ENCODE measurements at regions not wholly inside any gene's neighbourhood (a gene's known extent, or its start where the extent isn't known, plus 50 kb on each side); places are given as distances from the start of the nearest gene placed in this dataset.

- no peak for DNase-seq (ENCODE audit: low read depth in 1 of 2, low spot score in 1 of 2)
- in situ Hi-C loops (cut with HindIII; ENCODE audit: low pct_unique_long_range_greater_than_20kb, low sequenced_read_pairs): no loop called here
- no peak for TF ChIP-seq JUND (IDR thresholded peaks at IDR 0.05; ENCODE audit: low read depth)
Measured at GRCh38 chr13:71090990-71091389, 776.0 kb downstream of the DACH1 start.

GRCh38 chr13:71089056-71089455 lies 777.9 kb downstream of the DACH1 start:
- TF ChIP-seq JUND (IDR thresholded peaks at IDR 0.05; ENCODE audit: low read depth): no peak
- DNase-seq (ENCODE audit: low read depth in 1 of 2, low spot score in 1 of 2): no peak
- in situ Hi-C loops (cut with HindIII; ENCODE audit: low pct_unique_long_range_greater_than_20kb, low sequenced_read_pairs): no loop called here

DNA sequence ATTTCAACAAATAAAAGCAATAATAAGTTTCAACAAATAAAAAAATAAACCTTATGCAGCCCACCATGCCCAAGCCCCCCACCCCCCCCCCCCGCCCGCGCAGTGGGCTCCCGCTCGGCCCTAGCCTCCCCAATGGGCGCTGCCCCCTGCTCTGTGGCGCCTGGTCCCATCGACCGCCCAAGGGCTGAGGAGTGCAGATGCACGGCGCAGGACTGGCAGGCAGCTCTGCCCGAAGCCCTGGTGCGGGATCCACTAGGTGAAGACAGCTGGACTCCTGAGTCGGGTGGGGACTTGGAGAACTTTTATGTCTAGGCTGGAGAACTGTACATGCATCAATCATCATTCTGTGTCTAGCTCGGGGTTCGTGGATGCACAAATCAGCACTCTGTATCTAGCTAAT lies 779.6 kb downstream of the DACH1 start:
- in situ Hi-C loops (cut with HindIII; ENCODE audit: low pct_unique_long_range_greater_than_20kb, low sequenced_read_pairs): no loop called here
- no peak for DNase-seq (ENCODE audit: low read depth in 1 of 2, low spot score in 1 of 2)
- no peak for TF ChIP-seq JUND (IDR thresholded peaks at IDR 0.05; ENCODE audit: low read depth)

GRCh38 chr13:71087006-71087405 lies 780.0 kb downstream of the DACH1 start:
- no peak for DNase-seq (ENCODE audit: low read depth in 1 of 2, low spot score in 1 of 2)
- in situ Hi-C loops (cut with HindIII; ENCODE audit: low pct_unique_long_range_greater_than_20kb, low sequenced_read_pairs): no loop called here
- no peak for TF ChIP-seq JUND (IDR thresholded peaks at IDR 0.05; ENCODE audit: low read depth)

DNA sequence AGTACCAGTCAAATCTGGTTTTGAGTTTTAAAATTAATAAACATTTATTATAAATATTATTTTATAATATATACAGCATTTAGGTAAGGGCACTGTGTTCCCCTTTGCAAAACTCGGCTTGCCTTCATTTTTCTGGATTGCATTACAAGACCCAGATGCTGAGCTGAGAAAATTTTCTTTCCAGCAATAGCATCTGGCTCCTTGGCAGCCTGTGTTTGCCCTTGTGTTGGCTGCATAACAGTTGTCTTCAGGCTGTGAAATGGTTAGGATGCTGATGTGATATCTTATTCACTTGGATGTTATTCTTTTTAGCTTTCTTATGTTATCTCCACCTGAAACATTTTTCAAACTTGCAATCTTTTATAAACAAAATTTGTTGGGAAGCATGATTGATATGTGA lies 784.4 kb downstream of the DACH1 start:
- no peak for DNase-seq (ENCODE audit: low read depth in 1 of 2, low spot score in 1 of 2)
- in situ Hi-C loops (cut with HindIII; ENCODE audit: low pct_unique_long_range_greater_than_20kb, low sequenced_read_pairs): no loop called here
- TF ChIP-seq JUND (IDR thresholded peaks at IDR 0.05; ENCODE audit: low read depth): no peak

- in situ Hi-C loops (cut with HindIII; ENCODE audit: low pct_unique_long_range_greater_than_20kb, low sequenced_read_pairs): no loop called here
- TF ChIP-seq JUND (IDR thresholded peaks at IDR 0.05; ENCODE audit: low read depth): no peak
- no peak for DNase-seq (ENCODE audit: low read depth in 1 of 2, low spot score in 1 of 2)
Measured at GRCh38 chr13:71079638-71080037, 787.4 kb downstream of the DACH1 start.

DNA sequence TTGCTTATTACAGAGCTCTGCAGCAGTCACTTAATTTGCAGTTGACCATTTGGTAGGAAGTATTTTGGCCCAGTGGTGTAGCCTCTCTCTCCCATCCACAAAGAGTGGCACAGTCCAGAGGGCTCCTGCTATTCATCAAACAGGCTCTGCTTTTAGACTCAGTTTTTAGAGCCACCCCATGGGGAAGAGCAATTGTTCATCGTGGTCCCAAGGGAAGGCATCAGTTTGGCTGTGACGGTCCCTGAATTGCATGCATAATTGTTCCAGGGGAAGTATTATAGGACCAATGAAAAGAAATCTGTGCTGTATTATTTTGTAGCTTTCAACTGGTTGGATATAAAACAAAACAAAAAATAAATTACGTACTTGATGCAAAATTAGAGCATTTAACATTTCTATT lies 799.0 kb downstream of the DACH1 start:
- no peak for TF ChIP-seq JUND (IDR thresholded peaks at IDR 0.05; ENCODE audit: low read depth)
- no peak for DNase-seq (ENCODE audit: low read depth in 1 of 2, low spot score in 1 of 2)
- in situ Hi-C loops (cut with HindIII; ENCODE audit: low pct_unique_long_range_greater_than_20kb, low sequenced_read_pairs): no loop called here

- DNase-seq (ENCODE audit: low read depth in 1 of 2, low spot score in 1 of 2): peak in 1 of 2 experiments; percentile 31
- TF ChIP-seq JUND (IDR thresholded peaks at IDR 0.05; ENCODE audit: low read depth): no peak
- in situ Hi-C loops (cut with HindIII; ENCODE audit: low pct_unique_long_range_greater_than_20kb, low sequenced_read_pairs): no loop called here
Measured at GRCh38 chr13:71067165-71067815, 799.7 kb downstream of the DACH1 start.

DNA sequence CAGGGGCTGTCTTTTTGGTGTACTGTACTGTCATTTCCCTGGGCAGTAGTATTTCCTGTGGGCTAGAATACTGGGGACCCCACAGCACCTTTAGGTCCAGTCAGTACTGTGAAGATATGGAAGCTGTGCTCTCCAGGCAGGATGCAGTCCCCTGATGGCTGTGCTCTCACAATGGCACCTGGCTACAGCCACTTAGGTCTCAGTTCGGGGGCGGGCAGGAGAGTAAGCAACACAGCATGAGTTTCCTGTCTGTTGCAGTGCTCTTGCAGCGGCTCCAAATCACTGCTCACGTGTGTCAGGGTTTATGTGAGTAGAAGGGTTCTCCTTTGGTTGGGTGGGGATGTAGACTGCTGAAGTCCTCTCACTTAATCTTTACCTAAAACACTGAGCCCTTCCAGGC lies 810.4 kb downstream of the DACH1 start:
- in situ Hi-C loops (cut with HindIII; ENCODE audit: low pct_unique_long_range_greater_than_20kb, low sequenced_read_pairs): no loop called here
- DNase-seq (ENCODE audit: low read depth in 1 of 2, low spot score in 1 of 2): no peak
- no peak for TF ChIP-seq JUND (IDR thresholded peaks at IDR 0.05; ENCODE audit: low read depth)

DNA sequence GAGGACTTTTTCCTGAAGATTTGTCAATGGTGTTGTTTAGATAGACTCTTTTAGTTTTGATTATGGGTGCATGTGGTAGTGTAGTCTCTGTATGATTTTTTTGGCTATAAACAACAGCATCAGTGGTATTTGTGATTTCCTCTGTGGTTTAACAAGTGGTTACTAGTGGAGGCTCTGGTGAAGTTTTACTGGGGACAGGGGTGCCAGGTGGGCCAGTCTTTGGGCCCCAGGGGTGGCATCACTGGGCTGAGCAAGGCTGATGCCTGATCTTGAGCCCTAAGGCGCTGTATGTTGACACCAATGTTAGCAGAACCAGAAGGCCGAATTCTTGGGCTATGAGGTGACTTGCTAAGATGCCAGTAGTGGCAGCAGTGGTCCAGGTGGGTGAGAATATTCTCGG lies 811.4 kb downstream of the DACH1 start:
- no peak for TF ChIP-seq JUND (IDR thresholded peaks at IDR 0.05; ENCODE audit: low read depth)
- in situ Hi-C loops (cut with HindIII; ENCODE audit: low pct_unique_long_range_greater_than_20kb, low sequenced_read_pairs): no loop called here
- DNase-seq (ENCODE audit: low read depth in 1 of 2, low spot score in 1 of 2): no peak

- no peak for DNase-seq (ENCODE audit: low read depth in 1 of 2, low spot score in 1 of 2)
- in situ Hi-C loops (cut with HindIII; ENCODE audit: low pct_unique_long_range_greater_than_20kb, low sequenced_read_pairs): no loop called here
- no peak for TF ChIP-seq JUND (IDR thresholded peaks at IDR 0.05; ENCODE audit: low read depth)
Measured at GRCh38 chr13:71055047-71055446, 812.0 kb downstream of the DACH1 start.

DNA sequence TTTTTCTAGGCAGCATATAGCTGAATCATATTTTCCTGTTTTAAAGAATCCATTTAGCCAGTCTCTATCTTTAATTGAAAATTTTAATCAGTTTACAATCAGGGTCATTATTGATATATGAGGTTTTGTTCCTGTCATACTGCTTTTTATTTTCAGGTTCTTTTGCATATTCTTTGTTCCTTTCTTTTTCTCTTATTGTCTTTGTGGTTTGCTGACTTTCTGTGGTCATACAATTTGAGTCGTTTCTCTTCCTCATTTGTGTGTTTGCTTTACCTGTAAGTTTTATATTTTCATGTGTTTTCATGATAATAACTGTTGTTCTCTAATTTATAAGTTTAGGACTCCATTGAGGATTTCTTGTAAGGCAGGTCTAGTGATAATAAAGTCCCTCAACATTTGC lies 812.6 kb downstream of the DACH1 start:
- no peak for TF ChIP-seq JUND (IDR thresholded peaks at IDR 0.05; ENCODE audit: low read depth)
- no peak for DNase-seq (ENCODE audit: low read depth in 1 of 2, low spot score in 1 of 2)
- in situ Hi-C loops (cut with HindIII; ENCODE audit: low pct_unique_long_range_greater_than_20kb, low sequenced_read_pairs): no loop called here

DNA sequence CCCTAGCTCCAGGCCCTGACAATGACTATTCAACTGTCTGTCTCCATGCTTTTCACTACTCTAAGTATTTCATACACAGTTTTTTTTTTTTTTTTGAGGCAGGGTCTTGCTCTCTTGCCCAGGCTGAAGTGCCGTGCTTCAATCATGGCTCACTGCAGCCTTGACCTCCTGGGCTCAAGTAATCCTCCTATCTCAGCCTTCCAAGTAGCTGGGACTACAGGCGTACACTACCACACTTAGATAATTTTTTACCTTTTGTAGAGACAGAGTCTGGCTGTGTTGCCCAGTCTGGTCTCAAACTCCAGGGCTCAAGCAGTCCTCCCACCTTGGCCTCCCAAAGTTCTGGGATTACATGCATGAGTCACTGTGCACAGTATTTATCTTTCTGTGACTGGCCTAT lies 815.4 kb downstream of the DACH1 start:
- DNase-seq (ENCODE audit: low read depth in 1 of 2, low spot score in 1 of 2): no peak
- in situ Hi-C loops (cut with HindIII; ENCODE audit: low pct_unique_long_range_greater_than_20kb, low sequenced_read_pairs): no loop called here
- TF ChIP-seq JUND (IDR thresholded peaks at IDR 0.05; ENCODE audit: low read depth): no peak

DNA sequence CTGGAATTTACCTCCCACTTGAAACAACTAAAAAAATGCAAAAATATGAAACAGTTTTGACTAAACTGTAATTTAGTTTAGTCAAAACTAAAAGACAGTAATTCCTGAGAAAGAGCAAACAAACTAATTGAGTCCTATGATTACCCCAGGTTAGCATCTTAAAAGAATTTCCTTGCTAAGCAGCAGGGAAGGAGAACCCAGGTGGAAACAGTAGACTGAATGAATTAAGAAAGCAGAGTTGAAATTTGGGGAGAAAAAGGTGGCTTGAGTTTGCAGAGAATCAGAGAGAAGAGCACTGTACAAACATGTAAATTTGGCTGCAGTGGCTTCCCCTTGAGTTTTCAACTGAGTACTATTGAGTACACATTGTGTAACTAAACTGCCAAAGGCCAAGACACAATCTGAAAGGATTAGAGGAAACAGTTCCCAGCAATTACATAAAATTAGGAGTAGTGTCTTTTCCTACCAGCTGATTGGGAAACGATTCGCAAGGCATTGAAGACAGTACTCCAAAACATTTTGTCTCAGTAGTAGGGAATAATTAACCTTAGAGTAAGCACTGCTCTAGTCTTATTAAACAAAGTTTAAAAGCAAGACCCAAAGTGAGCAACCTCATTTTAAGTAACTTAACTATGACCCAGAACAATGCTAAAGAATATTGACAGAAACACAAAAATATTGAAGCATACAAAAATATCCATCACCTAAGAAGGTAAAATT lies 820.5 kb downstream of the DACH1 start:
- DNase-seq (ENCODE audit: low read depth in 1 of 2, low spot score in 1 of 2): no peak

More for the DNA sequence above, 820.5 kb downstream of the DACH1 start:
- TF ChIP-seq JUND (IDR thresholded peaks at IDR 0.05; ENCODE audit: low read depth): no peak
- in situ Hi-C loops (cut with HindIII; ENCODE audit: low pct_unique_long_range_greater_than_20kb, low sequenced_read_pairs): no loop called here
